H54 (cell line): ENCODE measurements at regions not wholly inside any gene's neighbourhood (a gene's known extent, or its start where the extent isn't known, plus 50 kb on each side); places are given as distances from the start of the nearest gene placed in this dataset.
"Not testable (repeated sequence)": the region's sequence is repeated elsewhere in the genome, so short reads cannot be mapped to it uniquely, and the experiment has no call there.

ENCODE experiments used
- DNase-seq: peaks from one replicate; pipeline ENCODE4 v3.0.0; 2011; ENCODE audit warnings: low spot score, mixed read lengths; ENCODE audit not compliant: insufficient read length
- FAIRE-seq: peaks from 3 replicates; lab custom pipeline; 2011; peaks lifted over from hg19 to GRCh38; lab: Jason Lieb, UNC
- POLR2A ChIP-seq: IDR thresholded peaks from 2 replicates; pipeline ENCODE4 v1.6.1; 2011; ENCODE audit warnings: low read depth, mild to moderate bottlenecking, low read length

DNA sequence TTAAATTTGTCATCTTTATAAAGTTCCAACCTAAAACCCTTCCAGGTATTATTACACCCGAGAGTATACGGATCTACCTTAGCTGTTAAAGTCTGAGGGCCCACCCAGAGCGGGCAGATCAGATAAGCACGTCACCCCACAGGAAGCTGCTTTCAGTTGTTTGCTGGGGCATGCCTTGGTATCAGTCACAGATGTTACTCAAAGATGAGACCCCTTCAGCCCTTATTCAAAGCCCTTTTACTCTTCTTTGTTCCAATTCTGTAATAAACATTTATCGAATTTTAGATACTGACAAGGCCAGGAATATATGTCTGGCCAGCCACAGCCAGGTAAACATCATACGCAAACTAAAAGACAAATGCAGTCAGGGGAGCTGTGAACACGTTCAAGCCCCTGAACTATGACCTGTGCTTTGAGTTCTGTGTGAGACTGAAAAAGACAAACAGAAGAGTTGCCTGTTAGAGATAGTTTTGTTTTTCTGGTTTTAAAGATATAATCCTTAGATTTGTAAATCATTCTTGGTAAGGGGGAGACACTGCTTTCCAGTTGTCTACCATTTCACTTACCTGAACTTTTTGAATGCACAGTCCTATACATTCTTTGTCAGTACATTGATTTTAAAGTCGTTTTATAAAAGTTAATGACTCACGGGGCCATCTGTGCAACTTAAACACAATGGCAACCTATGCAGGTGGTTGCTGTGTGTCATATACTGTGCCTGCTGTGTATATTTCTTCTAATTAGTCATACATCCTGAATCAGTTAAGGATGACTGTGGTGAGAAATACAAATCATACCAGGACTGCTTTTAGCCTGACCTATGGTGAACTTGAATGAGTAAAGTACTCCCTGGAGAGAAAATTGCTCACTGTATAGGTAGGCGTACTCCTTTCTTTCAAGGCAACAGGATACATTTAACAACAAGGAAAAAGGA lies 100.5 kb upstream of the ITPRID2 start:
- no peak for TF ChIP-seq POLR2A
- DNase-seq = peak; percentile 39
- FAIRE-seq = peak; percentile 98

DNA sequence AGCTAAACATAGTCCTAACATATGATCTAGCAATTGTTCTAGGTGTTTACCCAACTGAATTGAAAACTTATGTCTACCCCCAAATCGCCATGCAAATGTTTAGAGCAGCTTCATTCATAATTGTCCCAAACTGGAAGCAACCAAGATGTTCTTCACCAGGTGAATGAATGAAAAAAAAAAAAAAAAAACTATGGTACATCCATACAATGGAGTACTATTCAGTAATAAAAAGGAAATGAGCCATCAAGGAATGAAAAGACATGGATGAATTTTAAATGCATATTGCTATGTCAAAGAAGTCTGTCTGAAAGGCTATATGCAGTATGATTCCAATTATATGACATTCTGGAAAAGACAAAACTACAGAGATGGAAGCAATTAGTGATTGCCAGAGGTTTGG lies 98.6 kb upstream of the ITPRID2 start:
- no peak for DNase-seq
- FAIRE-seq = no peak
- TF ChIP-seq POLR2A = no peak

DNA sequence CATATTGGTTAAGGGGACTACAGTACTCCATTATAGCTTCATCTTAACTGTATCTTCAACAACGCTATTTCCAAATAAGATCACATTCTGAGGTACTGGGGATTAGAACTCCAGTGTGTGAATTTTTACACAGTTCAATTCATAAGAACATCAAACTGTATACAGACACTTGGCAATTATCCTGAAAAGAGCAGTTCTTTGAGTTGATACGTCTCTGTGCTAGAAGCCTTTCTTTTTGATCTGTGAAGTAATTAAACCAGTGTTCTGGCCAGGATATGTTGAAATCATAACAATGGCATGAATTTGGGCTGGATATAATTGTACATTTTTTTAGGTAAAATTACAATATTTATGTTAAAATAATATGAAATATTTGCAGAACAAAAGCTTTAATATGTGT lies 93.5 kb upstream of the ITPRID2 start:
- no peak for TF ChIP-seq POLR2A
- FAIRE-seq (no peak), DNase-seq (no peak)

DNA sequence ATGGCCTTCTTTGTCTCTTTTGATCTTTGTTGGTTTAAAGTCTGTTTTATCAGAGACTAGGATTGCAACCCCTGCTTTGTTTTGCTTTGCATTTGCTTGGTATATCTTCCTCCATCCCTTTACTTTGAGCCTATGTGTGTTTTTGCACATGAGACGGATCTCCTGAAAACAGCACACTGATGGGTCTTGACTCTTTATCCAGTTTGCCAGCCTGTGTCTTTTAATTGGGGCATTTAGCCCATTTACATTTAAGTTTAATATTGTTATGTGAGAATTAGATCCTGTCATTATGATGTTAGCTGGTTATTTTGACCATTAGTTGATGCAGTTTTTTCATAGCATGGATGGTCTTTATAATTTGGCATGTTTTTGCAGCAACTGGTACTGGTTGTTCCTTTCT lies 89.2 kb upstream of the ITPRID2 start:
- not testable (repeated sequence) for DNase-seq, FAIRE-seq

DNA sequence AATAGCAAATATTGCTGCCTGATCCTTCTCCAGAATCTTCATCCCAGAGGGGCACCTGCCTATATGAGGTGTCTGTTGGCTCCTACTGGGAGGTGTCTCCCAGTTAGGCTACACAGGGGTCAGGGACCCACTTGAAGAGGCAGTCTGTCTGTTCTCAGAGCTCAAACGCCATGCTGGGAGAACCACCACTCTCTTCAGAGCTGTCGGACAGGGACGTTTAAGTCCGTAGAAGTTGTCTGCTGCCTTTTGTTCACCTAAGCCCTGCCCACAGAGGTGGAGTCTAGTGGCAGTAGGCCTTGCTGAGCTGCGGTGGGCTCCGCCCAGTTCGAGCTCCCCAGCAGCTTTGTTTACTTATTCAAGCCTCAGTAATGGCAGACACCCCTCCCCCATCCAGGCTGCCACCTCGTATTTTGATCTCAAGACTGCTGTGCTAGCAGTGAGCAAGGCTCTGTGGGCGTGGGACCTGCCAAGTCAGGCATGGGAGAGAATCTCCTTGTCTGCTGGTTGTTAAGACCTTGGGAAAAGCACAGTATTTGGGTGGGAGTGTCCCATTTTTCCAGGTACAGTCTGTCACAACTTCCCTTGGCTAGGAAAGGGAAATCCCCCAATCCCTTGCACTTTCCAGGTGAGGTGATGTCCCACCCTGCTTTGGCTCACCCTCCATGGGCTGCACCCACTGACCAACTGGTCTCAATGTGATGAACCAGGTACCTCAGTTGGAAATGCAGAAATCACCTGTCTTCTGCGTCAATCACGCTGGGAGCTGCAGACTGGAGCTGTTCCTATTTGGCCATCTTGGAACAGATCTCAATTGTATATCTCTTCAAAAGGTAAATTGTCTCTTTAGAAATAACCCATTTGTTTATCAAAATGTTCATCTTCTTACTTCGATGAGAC lies 87.4 kb upstream of the ITPRID2 start:
- DNase-seq, FAIRE-seq: not testable (repeated sequence)

DNA sequence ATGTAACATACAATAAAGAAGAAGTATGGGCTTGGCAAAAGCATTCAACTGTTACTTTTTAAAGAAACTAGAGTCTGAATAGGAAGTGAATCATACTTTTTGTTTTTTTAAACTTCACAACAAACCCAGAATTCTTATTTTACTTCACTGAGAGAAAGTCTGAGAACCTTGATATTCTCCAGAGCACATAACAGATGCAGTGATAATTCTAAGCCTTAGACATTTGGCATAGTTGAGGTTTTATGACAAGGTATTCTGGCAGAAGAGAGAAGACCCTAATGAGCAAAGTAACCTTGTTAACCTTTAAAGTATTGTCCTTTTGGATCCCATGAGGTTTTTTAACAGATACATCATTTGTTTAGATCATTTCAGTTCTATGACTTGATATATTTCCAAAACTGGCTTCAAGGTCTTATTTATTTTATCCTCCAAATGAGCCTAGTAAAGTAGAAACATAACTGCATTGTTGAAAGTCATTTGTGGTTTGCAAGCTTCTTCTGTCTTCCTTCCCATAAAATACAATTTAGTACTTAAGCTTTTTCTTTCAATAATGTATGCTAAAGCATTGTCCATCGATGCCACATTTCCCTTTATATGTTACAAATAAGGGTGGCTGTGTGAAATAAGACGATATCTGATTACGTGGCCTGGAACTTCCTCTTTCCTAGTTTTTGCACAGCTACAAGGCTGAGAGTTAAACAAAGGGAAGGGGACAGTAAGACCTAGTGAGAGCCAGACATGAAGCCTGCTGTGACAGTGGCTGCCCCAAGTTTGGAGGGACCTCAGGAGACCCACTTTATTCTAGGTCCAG lies 86.1 kb upstream of the ITPRID2 start:
- FAIRE-seq = peak; percentile 48
- no peak for TF ChIP-seq POLR2A
- DNase-seq = no peak

DNA sequence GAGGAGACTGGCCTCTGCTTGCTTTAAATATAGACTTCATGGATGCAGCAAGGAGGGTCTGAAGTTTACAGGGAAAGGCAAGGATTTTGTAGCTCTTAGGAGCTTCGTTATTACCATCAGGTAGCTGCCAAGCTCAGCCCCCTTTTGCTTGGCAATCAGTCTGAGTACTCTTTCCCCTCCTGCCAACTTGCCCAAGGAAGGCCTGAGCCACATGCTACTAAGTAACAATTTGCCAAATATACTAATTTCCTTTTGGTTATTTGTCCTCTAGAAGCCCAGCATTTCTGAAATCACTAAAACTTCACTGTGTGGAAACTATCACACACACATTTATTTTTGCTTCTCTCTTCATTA lies 85.5 kb upstream of the ITPRID2 start:
- TF ChIP-seq POLR2A = no peak
- FAIRE-seq (no peak), DNase-seq (no peak)

DNA sequence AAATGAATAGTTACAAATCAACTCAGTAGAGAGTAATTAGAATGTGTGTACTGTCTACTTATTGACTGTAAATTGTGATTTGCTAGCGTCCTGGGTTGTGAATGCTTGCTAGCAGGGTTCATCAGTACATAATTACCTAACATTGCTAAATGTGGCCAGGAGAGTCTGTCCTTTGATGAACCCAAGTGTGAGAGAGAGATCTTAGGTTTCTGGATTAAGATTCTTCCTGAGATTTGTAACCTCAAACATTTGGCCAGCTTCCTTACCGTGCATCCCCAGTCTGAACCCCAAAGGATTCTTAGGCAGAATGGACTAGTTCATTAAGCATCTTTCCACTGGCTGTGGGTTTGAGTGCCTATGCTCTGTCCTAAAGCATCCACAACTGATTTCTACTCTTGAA lies 84.0 kb upstream of the ITPRID2 start:
- no peak for FAIRE-seq
- no peak for TF ChIP-seq POLR2A

DNA sequence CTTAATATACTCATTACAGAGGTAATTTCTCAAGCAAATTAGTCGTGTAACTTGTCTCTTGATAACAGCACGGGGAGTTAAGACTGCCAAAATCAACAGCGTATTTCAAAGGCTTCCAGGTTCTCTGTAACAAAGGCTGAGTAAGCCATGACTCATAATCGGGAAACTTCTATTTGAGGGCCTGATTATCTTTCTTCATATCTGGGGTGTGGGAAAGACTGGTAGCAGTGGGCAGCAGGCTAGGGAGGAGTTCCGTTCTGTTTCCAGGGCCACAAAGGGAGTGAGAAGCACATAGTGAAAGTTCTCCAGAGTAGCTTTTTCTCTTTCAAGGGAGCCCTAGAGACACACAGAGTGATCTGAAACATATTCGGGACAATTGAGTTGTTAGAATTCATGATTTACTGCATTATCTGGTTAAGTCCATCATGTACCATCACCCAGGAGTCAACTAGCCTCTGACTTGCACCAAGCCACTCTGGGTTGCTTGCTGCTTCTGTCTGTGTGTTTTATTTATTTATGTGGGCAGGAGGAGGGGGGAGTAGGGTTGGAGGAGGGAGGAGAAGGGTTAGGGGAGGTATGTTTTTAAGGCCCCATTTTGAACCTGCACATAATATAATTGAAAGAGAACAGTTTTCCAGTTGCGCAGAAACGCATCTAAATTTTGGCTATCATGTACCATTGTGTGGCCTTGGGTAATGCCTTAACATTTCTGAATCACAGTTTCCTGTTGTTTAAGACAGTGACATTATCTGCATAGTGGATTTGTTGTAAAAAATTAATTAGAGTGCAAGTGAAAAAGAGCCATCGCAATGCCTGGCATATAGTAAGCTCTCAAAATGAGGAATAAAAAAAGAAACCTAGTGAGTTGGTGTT lies 80.5 kb upstream of the ITPRID2 start:
- FAIRE-seq (peak; percentile 98), DNase-seq (peak; percentile 53)
- TF ChIP-seq POLR2A = no peak

More for the DNA sequence above, 84.0 kb upstream of the ITPRID2 start:
- DNase-seq = no peak

DNA sequence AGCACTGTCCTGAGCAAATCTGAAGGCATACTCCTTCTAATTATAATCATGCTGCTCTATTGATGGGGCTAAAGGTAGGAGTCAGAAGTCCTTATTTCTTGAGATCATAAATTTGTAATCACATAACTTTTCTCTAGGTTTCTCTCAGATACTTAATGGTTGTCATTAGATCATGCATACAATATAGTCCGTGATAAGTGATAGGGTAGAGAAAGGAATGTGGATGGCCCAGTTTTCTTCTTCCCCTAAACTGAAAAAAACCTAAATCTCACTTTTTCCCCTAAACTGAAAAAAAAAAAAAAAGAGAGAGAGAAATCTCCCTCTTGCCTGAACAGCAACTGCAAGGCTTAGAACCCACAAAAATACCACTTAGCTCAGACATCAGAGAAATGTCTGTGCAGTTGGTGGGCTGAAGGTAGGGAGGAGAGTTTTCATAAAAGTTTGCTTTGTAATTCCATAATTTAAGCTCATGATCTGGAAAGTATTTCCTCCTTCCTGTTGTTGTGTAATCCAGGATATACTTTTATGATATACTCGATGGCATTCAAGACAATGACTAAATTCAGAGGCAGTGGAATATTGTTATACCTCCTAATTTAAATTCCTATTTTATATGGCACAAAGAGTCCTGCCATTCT lies 79.3 kb upstream of the ITPRID2 start:
- TF ChIP-seq POLR2A = no peak
- FAIRE-seq = peak; percentile 30
- no peak for DNase-seq

DNA sequence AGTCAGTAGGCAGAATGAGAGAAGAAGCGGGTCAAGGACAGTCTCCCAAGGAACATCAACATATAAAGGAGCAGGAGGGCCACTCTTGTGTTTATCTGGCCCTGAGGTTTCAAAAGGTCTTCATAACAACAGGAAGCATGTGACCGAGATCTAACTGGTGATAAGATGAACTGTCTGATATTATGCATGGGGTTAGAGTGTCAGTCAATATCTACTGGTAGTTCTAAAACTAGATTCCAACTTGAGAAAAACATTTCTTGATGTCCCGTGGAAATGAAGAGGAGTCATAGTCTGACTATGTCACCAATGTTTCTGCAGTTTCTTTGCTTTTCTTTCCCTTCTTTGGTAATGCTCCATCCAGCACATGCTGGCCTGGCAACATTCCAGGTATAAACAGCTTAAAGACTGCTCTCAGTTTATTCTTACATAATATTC lies 77.5 kb upstream of the ITPRID2 start:
- DNase-seq (no peak), FAIRE-seq (peak; percentile 57)
- TF ChIP-seq POLR2A = no peak

DNA sequence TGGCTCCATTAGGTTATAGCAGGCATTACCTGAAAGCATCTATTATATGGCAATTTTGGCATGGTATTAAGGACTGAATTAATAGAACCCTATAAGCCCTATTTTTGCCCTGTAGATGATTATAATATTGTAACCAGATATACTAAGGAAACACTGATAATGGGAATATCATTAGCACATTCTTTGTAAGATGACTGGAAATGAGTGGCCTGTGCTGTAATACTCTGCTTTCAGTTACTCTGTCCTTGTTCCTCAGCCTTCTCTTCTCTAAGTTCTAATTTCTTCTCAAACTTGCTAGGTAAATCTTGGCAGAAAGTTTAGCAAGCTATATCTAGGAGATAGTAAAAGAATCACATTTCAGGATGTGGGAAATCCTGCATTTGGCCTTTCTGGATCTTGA lies 74.0 kb upstream of the ITPRID2 start:
- FAIRE-seq = no peak
- DNase-seq = no peak
- no peak for TF ChIP-seq POLR2A
